ENCODE measurements at regions not wholly inside any gene's neighbourhood (a gene's known extent, or its start where the extent isn't known, plus 50 kb on each side); places are given as distances from the start of the nearest gene placed in this dataset.
"Not testable (repeated sequence)": the region's sequence is repeated elsewhere in the genome, so short reads cannot be mapped to it uniquely, and the experiment has no call there.

GRCh38 chr5:135181653-135182052 is 147.6 kb upstream of the PITX1 start:
- H3K27ac ChIP-seq: no peak overlapping the region
- DNase-seq: no peak
- H3K4me3 ChIP-seq: no peak overlapping the region
- H3K36me3 ChIP-seq: no peaks in the 10 kb centered on the region
- H3K4me1 ChIP-seq: peaks cover 3% of the 10 kb centered on the region; the same call in 1 of the 2 replicates
- no peaks in the 10 kb centered on the region for H3K27me3 ChIP-seq
- no peaks in the 10 kb centered on the region for H3K9me3 ChIP-seq (replicated peaks)

DNA sequence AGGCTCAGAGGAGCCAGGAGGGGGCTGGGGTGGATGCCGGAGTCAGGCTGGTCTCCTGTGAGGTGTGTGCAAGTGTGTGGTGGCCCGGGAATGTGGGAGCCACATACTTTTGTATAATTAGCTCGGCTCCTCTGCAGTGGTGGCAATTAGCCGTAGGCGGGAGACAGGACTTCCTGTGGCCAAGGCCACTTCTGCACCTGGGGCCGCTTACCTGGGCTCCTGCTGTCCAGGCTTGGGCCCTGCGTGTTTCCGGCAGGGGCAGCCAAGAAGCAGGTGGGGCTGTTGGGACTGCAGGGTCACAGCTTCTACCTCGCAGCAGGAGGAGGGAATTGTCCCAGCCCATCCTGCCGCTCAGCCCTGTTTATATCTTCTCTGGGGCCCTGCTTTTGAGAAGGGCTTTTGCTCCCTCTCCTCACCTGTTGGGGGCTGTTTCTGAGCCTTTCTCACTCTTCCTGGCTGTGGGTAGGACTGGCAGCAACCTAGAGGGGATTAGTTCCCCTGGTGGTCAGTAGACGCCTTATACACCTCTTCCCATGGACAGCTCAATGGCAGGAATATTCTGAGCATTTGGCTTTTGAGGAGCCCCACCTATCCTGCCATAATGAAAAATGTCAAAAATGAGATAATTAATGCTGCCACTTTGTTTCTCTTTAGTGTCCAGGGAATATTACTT is 145.4 kb upstream of the PITX1 start:
- Histone ChIP-seq H3K4me3 (no peak overlapping the region), H3K27ac (no peak overlapping the region), H3K9me3 (replicated peaks) (no peaks in the 10 kb centered on the region), H3K36me3 (no peaks in the 10 kb centered on the region), H3K4me1 (no peaks in the 10 kb centered on the region), H3K27me3 (no peaks in the 10 kb centered on the region)
- DNase-seq: peak in 1 of 2 experiments; percentile 12

DNA sequence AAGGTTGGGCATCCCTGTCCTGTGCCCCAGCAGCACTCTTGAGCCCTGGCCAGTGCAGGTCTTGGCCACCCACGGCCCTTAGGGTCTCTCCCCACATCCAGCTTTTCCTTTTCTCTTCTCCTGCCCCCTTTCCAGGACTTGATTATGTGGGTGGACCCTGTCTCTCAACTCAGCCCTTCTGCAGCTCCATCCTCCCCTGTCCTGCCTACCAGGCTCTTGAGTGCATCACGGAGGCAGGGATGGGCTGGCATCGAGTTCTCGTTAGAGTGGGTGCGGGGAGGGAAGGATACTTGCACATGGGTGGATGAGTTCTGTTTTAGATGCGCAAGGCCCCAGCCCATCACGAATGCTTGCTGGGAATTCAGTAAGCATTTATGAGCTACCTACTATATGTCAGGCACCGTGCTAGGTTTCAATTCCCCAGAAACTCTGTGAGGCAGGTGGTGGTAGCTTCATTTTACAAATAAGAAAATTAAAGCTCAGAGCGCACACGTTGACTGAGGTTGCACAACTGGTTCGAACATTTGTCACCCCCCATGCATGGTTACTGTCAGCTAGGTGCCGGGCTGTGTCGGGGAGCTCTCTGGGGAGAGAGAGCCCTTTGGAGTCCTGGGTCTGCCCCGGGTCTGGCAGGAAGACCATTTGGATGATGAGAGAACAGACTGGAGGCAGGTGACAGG is 144.6 kb upstream of the PITX1 start:
- Histone ChIP-seq H3K36me3 (no peaks in the 10 kb centered on the region), H3K4me3 (no peak overlapping the region), H3K9me3 (replicated peaks) (no peaks in the 10 kb centered on the region), H3K27me3 (no peaks in the 10 kb centered on the region), H3K27ac (no peak overlapping the region), H3K4me1 (no peaks in the 10 kb centered on the region)
- no peak for DNase-seq

GRCh38 chr5:135177591-135177990 is 143.6 kb upstream of the PITX1 start:
- Histone ChIP-seq H3K9me3 (replicated peaks) (no peaks in the 10 kb centered on the region), H3K27ac (no peak overlapping the region)

DNA sequence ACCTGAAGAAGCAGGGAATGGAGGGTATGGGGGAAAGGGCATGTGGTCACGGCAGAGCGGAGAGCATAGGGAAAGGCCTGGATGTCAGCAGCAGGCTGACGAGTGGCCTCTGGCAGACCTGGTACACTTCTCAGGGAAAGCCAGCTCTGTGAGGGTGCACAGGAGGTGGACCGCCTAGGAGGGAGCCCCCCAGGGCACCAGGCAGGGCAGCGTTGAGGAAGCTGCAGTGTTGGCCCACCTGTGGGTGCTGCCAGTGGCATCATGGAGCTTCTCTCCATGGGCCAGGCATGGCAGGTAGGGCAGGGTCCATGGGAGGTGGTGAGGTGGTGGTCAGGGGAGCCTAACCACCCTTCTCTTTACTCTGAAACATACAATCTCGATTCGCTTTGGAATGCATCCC is 143.0 kb upstream of the PITX1 start:
- Histone ChIP-seq H3K27me3 (no peaks in the 10 kb centered on the region), H3K9me3 (replicated peaks) (no peaks in the 10 kb centered on the region), H3K27ac (no peak overlapping the region), H3K4me1 (no peaks in the 10 kb centered on the region), H3K4me3 (no peak overlapping the region), H3K36me3 (no peaks in the 10 kb centered on the region)
- DNase-seq: no peak

More at GRCh38 chr5:135177591-135177990, 143.6 kb upstream of the PITX1 start:
- no peak overlapping the region for H3K4me3 ChIP-seq
- DNase-seq: no peak
- no peaks in the 10 kb centered on the region for H3K27me3 ChIP-seq
- H3K36me3 ChIP-seq: no peaks in the 10 kb centered on the region
- H3K4me1 ChIP-seq: no peaks in the 10 kb centered on the region

GRCh38 chr5:135174315-135175096 is 140.5 kb upstream of the PITX1 start:
- Histone ChIP-seq H3K27me3 (no peaks in the 10 kb centered on the region), H3K4me1 (no peaks in the 10 kb centered on the region), H3K9me3 (replicated peaks) (no peaks in the 10 kb centered on the region), H3K4me3 (no peak overlapping the region), H3K36me3 (no peaks in the 10 kb centered on the region), H3K27ac (no peak overlapping the region)
- DNase-seq: peak in 1 of 2 experiments; percentile 31

DNA sequence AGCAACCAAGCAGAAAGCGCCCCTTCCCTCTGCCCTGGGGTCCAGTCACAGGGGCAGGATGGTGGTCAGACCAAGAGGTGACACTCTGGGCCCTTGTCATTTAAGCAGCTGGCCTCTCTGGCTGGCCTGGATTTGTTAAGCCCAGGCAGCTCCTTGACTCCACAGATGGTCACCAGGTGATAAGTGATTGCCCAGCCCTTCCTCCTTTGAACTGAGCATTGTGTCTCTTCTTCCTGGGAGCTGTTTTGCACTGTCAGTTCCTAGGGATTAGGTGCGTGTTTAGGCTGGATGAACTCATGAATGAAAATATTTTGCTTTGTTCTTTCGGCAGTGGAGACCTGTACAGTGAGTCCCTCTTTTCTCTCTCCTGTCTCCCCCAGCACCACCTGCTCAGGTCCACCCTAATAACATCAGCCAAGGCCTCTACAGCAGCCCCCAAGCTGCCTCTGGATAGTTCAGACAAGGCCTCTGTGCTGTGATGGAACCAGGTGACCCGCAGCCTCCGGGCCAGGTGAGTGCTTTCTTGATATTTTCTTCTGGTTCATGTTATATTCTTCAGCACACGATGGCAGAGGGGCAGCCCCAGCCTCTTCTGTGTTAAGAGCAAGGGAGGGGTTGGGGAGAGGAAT is 139.7 kb upstream of the PITX1 start:
- no peaks in the 10 kb centered on the region for H3K27me3 ChIP-seq
- no peaks in the 10 kb centered on the region for H3K4me1 ChIP-seq
- DNase-seq: no peak
- no peaks in the 10 kb centered on the region for H3K9me3 ChIP-seq (replicated peaks)
- no peaks in the 10 kb centered on the region for H3K36me3 ChIP-seq
- H3K27ac ChIP-seq: no peak overlapping the region
- H3K4me3 ChIP-seq: no peak overlapping the region

DNA sequence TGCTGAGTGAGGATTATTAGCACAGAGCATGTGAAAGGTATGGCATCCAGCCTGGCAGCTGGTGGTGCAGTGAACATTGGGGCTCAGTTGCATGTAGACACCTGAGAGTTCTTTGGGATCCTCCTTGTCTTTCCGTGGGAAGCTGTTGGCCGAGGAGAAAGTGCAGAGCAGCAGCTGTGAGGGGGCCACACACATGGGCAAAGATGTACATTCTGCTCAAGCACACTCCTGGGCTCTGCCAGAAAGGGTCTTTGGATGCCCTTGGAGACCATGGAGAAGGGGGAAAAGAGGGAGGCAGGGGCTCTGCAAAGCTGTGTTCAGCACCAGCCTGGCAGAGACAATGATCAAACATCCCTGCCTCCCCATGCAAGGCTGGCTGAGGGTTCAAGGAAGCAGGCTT is 138.7 kb upstream of the PITX1 start:
- H3K4me3 ChIP-seq: no peak overlapping the region
- no peaks in the 10 kb centered on the region for H3K4me1 ChIP-seq
- H3K36me3 ChIP-seq: no peaks in the 10 kb centered on the region
- no peaks in the 10 kb centered on the region for H3K9me3 ChIP-seq (replicated peaks)
- H3K27ac ChIP-seq: no peak overlapping the region
- no peaks in the 10 kb centered on the region for H3K27me3 ChIP-seq
- no peak for DNase-seq

GRCh38 chr5:135171336-135171735 is 137.3 kb upstream of the PITX1 start:
- no peak overlapping the region for H3K4me3 ChIP-seq
- no peaks in the 10 kb centered on the region for H3K4me1 ChIP-seq
- no peaks in the 10 kb centered on the region for H3K36me3 ChIP-seq
- H3K27me3 ChIP-seq: no peaks in the 10 kb centered on the region
- no peak for DNase-seq
- H3K9me3 ChIP-seq (replicated peaks): no peaks in the 10 kb centered on the region
- H3K27ac ChIP-seq: no peak overlapping the region

DNA sequence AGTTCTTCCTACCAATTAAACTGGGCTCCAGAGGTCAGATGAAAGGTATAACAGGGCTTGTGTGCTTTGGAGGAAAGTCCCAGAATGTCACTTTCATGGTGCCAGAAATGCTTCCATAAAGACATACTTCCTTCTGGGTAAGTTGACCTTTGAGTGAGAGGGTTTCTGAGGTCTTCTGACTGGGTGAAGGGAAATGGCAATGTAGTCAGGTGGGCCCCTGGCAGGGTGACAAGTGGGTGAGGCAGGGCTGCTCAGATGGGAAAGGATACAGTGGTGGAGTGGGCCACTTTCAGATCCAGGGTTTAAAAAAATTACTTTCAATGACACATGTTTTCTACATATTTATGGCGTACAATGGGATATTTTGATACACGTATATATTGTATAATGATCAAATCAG is 136.5 kb upstream of the PITX1 start:
- no peaks in the 10 kb centered on the region for H3K4me1 ChIP-seq
- no peak overlapping the region for H3K27ac ChIP-seq
- no peaks in the 10 kb centered on the region for H3K27me3 ChIP-seq
- no peaks in the 10 kb centered on the region for H3K9me3 ChIP-seq (replicated peaks)
- no peaks in the 10 kb centered on the region for H3K36me3 ChIP-seq
- DNase-seq: no peak
- H3K4me3 ChIP-seq: no peak overlapping the region

DNA sequence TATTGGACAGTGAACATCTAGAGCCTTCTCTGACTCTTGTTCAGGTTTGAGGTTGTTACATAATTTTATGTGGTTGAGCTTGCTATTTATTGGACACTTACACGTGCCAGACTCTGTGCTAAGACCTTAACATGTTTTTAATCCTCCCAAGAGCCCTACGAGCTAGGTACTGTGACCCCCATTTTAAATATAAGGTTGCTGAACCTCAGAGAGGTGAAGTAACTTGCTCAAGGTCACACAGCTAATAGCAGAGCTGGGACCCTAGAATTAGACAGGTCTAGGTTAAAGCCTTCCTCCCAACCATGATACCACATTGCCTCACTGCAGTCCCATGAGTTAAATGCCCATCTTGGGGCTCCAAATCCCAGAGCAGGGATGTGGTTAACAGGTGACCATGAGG is 135.7 kb upstream of the PITX1 start:
- Histone ChIP-seq H3K9me3 (replicated peaks) (no peaks in the 10 kb centered on the region), H3K36me3 (no peaks in the 10 kb centered on the region), H3K27ac (no peak overlapping the region), H3K4me3 (no peak overlapping the region), H3K27me3 (no peaks in the 10 kb centered on the region), H3K4me1 (no peaks in the 10 kb centered on the region)
- no peak for DNase-seq

GRCh38 chr5:135167634-135168033 is 133.6 kb upstream of the PITX1 start:
- H3K27ac ChIP-seq: no peak overlapping the region
- H3K4me1 ChIP-seq: no peaks in the 10 kb centered on the region
- no peak overlapping the region for H3K4me3 ChIP-seq
- no peaks in the 10 kb centered on the region for H3K36me3 ChIP-seq
- no peak for DNase-seq
- H3K9me3 ChIP-seq (replicated peaks): no peaks in the 10 kb centered on the region
- no peaks in the 10 kb centered on the region for H3K27me3 ChIP-seq

DNA sequence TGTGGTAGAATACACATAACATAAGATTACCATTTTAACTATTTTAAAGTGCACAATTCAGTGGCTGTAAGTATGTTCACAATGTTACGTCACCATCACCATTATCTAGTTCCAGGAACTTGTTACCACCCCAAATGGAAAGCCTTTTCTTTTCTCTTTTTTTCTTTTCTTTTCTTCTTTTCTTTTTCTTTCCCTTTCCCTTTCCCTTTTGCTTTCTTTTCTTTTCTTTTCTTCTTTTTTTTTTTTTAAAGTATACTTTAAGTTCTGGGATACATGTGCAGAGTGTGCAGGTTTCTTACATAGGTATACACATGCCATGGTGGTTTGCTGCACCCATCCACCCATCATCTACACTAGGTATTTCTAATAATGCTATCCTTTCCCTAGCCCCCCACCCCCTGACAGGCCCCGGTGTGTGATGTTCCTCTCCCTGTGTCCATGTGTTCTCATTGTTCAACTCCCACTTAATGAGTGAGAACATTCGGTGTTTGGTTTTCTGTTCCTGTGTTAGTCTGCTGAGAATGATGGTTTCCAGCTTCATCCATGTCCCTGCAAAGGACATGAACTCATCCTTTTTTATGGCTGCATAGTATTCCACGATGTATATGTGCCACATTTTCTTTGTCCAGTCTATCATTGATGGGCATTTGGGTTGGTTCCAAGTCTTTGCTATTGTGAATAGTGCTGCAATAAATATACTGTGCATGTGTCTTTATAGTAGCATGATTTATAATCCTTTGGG is 131.0 kb upstream of the PITX1 start:
- H3K4me3 ChIP-seq; H3K27ac ChIP-seq; H3K4me1 ChIP-seq; H3K36me3 ChIP-seq; DNase-seq; H3K27me3 ChIP-seq; H3K9me3 ChIP-seq (replicated peaks): not testable (repeated sequence)

GRCh38 chr5:135163964-135164363 is 129.9 kb upstream of the PITX1 start:
- Histone ChIP-seq H3K4me3 (no peak overlapping the region), H3K27me3 (no peaks in the 10 kb centered on the region), H3K9me3 (replicated peaks) (no peaks in the 10 kb centered on the region), H3K27ac (no peak overlapping the region), H3K4me1 (no peaks in the 10 kb centered on the region), H3K36me3 (no peaks in the 10 kb centered on the region)
- no peak for DNase-seq
